WTC11 (cell line): ENCODE measurements at regions not wholly inside any gene's neighbourhood (a gene's known extent, or its start where the extent isn't known, plus 50 kb on each side); places are given as distances from the start of the nearest gene placed in this dataset.

ENCODE experiments used
- CREB1 ChIP-seq: sonication (generic); formaldehyde crosslinking; IDR thresholded peaks from 2 replicates; pipeline ENCODE4 v1.8.0; 2023; ENCODE audit warnings: mild to moderate bottlenecking, missing genetic modification reagents
- ELF4 ChIP-seq: sonication (generic); formaldehyde crosslinking; IDR thresholded peaks from 2 replicates; pipeline ENCODE4 v1.8.1; 2022; ENCODE audit warnings: low read depth, mild to moderate bottlenecking, moderate library complexity, missing genetic modification reagents
- NFYB ChIP-seq: sonication (generic); formaldehyde crosslinking; conservative IDR thresholded peaks from 2 replicates; pipeline ENCODE4 v1.8.0; 2022; ENCODE audit warnings: low read depth, missing genetic modification reagents
- ZNF138 ChIP-seq: sonication (generic); formaldehyde crosslinking; conservative IDR thresholded peaks from 2 replicates; pipeline ENCODE4 v1.8.1; 2022; ENCODE audit warnings: mild to moderate bottlenecking, moderate library complexity, missing genetic modification reagents
- TF ChIP-seq, protein P1 (sequence below): fragments of 200-600 bp; IDR thresholded peaks from 2 replicates; pipeline ENCODE4 v1.8.0; 2022; ENCODE audit warnings: antibody characterized with exemption
- TF ChIP-seq, protein P2 (sequence below): sonication (generic); formaldehyde crosslinking; IDR thresholded peaks from 2 replicates; pipeline ENCODE4 v1.8.0; 2022; ENCODE audit warnings: mild to moderate bottlenecking, missing genetic modification reagents
- TF ChIP-seq, protein P3 (sequence below): sonication (generic); formaldehyde crosslinking; IDR thresholded peaks from 2 replicates; pipeline ENCODE4 v1.8.0; 2022; ENCODE audit warnings: mild to moderate bottlenecking, missing genetic modification reagents
- TF ChIP-seq, protein P4 (sequence below): sonication (generic); formaldehyde crosslinking; IDR thresholded peaks from 2 replicates; pipeline ENCODE4 v1.8.1; 2022; ENCODE audit warnings: low read depth, missing genetic modification reagents, borderline replicate concordance
- TF ChIP-seq, protein P5 (sequence below): sonication (generic); formaldehyde crosslinking; IDR thresholded peaks from 2 replicates; pipeline ENCODE4 v1.8.1; 2022; ENCODE audit warnings: mild to moderate bottlenecking, moderate library complexity, missing genetic modification reagents
- TF ChIP-seq, protein P6 (sequence below): sonication (generic); formaldehyde crosslinking; IDR thresholded peaks from 2 replicates; pipeline ENCODE4 v1.8.0; 2022; ENCODE audit warnings: mild to moderate bottlenecking, missing genetic modification reagents
- TF ChIP-seq, protein P7 (sequence below): sonication (generic); formaldehyde crosslinking; IDR thresholded peaks from 2 replicates; pipeline ENCODE4 v1.8.1; 2023; ENCODE audit warnings: mild to moderate bottlenecking, missing genetic modification reagents, moderate library complexity

DNA sequence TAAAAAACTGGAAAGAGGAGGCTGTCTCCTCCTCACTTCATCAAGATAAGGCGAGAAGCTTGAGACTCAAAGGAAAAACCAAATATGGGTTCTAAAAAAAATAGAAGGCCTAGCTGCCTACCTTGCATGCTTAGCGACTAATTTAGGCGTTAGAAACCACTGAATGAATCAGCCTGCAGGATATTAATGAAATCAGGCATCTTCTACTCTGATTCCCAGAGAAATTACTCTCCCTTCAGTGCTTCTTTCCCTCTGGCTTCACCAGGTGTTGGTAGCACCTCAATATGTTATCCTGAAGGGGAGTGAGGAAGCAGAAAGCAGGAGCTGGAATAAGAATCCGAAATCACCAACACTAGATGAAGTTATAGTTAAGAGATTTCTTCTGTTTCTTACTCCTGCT is 749.8 kb upstream of the NRXN1 start:
- TF ChIP-seq, protein P1, sequence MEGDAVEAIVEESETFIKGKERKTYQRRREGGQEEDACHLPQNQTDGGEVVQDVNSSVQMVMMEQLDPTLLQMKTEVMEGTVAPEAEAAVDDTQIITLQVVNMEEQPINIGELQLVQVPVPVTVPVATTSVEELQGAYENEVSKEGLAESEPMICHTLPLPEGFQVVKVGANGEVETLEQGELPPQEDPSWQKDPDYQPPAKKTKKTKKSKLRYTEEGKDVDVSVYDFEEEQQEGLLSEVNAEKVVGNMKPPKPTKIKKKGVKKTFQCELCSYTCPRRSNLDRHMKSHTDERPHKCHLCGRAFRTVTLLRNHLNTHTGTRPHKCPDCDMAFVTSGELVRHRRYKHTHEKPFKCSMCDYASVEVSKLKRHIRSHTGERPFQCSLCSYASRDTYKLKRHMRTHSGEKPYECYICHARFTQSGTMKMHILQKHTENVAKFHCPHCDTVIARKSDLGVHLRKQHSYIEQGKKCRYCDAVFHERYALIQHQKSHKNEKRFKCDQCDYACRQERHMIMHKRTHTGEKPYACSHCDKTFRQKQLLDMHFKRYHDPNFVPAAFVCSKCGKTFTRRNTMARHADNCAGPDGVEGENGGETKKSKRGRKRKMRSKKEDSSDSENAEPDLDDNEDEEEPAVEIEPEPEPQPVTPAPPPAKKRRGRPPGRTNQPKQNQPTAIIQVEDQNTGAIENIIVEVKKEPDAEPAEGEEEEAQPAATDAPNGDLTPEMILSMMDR: no peak
- TF ChIP-seq, protein P2, sequence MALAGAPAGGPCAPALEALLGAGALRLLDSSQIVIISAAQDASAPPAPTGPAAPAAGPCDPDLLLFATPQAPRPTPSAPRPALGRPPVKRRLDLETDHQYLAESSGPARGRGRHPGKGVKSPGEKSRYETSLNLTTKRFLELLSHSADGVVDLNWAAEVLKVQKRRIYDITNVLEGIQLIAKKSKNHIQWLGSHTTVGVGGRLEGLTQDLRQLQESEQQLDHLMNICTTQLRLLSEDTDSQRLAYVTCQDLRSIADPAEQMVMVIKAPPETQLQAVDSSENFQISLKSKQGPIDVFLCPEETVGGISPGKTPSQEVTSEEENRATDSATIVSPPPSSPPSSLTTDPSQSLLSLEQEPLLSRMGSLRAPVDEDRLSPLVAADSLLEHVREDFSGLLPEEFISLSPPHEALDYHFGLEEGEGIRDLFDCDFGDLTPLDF (CRISPR knock-in tag): no peak
- TF ChIP-seq NFYB (no peak), ZNF138 (CRISPR knock-in tag) (no peak), ELF4 (CRISPR knock-in tag) (no peak), CREB1 (no peak)
- TF ChIP-seq, protein P3, sequence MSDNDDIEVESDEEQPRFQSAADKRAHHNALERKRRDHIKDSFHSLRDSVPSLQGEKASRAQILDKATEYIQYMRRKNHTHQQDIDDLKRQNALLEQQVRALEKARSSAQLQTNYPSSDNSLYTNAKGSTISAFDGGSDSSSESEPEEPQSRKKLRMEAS (CRISPR knock-in tag): no peak
- TF ChIP-seq, protein P4, sequence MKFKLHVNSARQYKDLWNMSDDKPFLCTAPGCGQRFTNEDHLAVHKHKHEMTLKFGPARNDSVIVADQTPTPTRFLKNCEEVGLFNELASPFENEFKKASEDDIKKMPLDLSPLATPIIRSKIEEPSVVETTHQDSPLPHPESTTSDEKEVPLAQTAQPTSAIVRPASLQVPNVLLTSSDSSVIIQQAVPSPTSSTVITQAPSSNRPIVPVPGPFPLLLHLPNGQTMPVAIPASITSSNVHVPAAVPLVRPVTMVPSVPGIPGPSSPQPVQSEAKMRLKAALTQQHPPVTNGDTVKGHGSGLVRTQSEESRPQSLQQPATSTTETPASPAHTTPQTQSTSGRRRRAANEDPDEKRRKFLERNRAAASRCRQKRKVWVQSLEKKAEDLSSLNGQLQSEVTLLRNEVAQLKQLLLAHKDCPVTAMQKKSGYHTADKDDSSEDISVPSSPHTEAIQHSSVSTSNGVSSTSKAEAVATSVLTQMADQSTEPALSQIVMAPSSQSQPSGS (CRISPR knock-in tag): no peak
- TF ChIP-seq, protein P5, sequence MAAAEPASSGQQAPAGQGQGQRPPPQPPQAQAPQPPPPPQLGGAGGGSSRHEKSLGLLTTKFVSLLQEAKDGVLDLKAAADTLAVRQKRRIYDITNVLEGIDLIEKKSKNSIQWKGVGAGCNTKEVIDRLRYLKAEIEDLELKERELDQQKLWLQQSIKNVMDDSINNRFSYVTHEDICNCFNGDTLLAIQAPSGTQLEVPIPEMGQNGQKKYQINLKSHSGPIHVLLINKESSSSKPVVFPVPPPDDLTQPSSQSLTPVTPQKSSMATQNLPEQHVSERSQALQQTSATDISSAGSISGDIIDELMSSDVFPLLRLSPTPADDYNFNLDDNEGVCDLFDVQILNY (CRISPR knock-in tag): no peak
- TF ChIP-seq, protein P6, sequence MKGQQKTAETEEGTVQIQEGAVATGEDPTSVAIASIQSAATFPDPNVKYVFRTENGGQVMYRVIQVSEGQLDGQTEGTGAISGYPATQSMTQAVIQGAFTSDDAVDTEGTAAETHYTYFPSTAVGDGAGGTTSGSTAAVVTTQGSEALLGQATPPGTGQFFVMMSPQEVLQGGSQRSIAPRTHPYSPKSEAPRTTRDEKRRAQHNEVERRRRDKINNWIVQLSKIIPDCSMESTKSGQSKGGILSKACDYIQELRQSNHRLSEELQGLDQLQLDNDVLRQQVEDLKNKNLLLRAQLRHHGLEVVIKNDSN (CRISPR knock-in tag): no peak
- TF ChIP-seq, protein P7, sequence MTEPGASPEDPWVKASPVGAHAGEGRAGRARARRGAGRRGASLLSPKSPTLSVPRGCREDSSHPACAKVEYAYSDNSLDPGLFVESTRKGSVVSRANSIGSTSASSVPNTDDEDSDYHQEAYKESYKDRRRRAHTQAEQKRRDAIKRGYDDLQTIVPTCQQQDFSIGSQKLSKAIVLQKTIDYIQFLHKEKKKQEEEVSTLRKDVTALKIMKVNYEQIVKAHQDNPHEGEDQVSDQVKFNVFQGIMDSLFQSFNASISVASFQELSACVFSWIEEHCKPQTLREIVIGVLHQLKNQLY (CRISPR knock-in tag): no peak
